ENCODE measurements at regions not wholly inside any gene's neighbourhood (a gene's known extent, or its start where the extent isn't known, plus 50 kb on each side); places are given as distances from the start of the nearest gene placed in this dataset.

DNA sequence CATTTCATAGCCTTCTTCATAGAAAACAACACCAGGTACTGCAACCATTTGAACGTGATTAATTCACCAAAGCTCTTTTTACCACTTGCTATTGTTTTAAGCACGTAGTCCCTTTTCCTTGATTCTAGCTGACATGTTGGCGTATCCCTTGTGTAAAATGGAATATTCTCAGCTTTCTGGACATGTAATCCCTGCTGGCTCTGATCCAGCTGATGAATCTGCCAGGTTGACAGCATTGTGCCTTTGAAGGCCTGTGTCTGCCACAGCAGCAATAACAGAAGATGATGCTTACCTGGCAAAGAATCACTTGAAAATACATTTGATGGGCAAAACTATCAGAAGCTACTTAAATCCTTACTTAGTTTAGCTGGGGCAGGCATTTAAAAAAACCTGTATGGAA is 81.0 kb upstream of the CCDC150 start:
- FAIRE-seq (no peak), DNase-seq (ENCODE audit: low read depth) (no peak)
- Histone ChIP-seq H3K36me3 (ENCODE audit: control insufficient read depth, insufficient read depth, low read length) (no peaks in the 10 kb centered on the region), H3K27me3 (ENCODE audit: control insufficient read depth, insufficient read depth, low read length) (no peaks in the 10 kb centered on the region), H3K4me3 (ENCODE audit: low read depth, low read length) (no peak overlapping the region)
- TF ChIP-seq, protein P1, sequence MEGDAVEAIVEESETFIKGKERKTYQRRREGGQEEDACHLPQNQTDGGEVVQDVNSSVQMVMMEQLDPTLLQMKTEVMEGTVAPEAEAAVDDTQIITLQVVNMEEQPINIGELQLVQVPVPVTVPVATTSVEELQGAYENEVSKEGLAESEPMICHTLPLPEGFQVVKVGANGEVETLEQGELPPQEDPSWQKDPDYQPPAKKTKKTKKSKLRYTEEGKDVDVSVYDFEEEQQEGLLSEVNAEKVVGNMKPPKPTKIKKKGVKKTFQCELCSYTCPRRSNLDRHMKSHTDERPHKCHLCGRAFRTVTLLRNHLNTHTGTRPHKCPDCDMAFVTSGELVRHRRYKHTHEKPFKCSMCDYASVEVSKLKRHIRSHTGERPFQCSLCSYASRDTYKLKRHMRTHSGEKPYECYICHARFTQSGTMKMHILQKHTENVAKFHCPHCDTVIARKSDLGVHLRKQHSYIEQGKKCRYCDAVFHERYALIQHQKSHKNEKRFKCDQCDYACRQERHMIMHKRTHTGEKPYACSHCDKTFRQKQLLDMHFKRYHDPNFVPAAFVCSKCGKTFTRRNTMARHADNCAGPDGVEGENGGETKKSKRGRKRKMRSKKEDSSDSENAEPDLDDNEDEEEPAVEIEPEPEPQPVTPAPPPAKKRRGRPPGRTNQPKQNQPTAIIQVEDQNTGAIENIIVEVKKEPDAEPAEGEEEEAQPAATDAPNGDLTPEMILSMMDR (IDR thresholded peaks at IDR 0.05; ENCODE audit: insufficient read depth, low read length, severe bottlenecking), result no peak

DNA sequence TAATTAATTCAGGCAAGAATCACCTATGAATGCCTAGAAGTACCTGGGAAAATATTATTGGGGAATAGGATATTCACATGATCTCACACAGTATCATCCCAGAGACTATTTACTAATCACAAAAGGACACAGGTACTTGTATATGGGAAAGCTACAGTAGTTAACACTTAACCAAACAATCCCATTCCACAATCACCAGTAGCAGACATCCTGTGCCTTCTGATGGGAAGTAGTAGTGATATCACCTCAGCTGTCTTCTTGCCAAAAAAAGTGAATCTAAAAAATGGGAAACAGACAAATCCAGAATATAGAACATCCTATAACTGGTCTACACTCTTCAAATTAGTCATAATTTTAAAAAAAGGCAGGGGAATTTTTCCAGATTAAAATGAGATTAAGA is 75.6 kb upstream of the CCDC150 start:
- no peaks in the 10 kb centered on the region for H3K36me3 ChIP-seq (ENCODE audit: control insufficient read depth, insufficient read depth, low read length)
- no peaks in the 10 kb centered on the region for H3K27me3 ChIP-seq (ENCODE audit: control insufficient read depth, insufficient read depth, low read length)
- DNase-seq (ENCODE audit: low read depth) (no peak), FAIRE-seq (no peak)
- TF ChIP-seq, protein P1 (IDR thresholded peaks at IDR 0.05; ENCODE audit: insufficient read depth, low read length, severe bottlenecking), result no peak
- no peak overlapping the region for H3K4me3 ChIP-seq (ENCODE audit: low read depth, low read length)

DNA sequence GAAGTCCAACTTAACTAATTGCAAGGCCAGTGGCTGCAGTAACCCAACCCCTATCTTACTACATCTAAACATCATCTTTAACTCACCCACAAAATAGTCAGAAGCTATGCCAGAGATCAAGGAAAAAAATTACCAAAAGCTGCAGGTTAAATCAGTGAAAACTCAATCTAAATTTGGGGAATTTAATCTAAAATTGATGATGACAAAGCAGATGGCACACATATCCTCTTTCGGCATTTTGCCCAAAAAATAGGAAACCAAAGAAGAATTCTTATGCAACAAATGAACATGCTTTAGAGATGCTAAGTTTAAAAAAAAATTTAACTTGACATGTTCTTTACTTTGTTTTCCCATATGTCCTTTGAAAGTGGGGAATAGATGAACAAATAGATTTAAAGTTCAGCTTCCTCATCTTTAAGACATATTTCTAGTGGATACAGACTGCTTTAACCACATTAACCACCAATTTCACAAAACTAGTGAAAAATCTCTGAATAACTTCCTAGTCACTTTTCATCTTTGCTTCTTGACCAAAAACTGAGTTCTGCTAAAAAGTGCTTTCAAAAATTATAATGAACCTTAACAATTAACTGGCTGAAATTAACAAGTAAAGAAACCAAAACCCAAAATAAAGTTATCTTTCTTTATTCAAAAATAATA is 74.3 kb upstream of the CCDC150 start:
- DNase-seq (ENCODE audit: low read depth) (no peak), FAIRE-seq (no peak)
- H3K4me3 ChIP-seq (ENCODE audit: low read depth, low read length), result no peak overlapping the region
- H3K36me3 ChIP-seq (ENCODE audit: control insufficient read depth, insufficient read depth, low read length), result no peaks in the 10 kb centered on the region
- no peaks in the 10 kb centered on the region for H3K27me3 ChIP-seq (ENCODE audit: control insufficient read depth, insufficient read depth, low read length)
- TF ChIP-seq, protein P1 (IDR thresholded peaks at IDR 0.05; ENCODE audit: insufficient read depth, low read length, severe bottlenecking), result no peak

DNA sequence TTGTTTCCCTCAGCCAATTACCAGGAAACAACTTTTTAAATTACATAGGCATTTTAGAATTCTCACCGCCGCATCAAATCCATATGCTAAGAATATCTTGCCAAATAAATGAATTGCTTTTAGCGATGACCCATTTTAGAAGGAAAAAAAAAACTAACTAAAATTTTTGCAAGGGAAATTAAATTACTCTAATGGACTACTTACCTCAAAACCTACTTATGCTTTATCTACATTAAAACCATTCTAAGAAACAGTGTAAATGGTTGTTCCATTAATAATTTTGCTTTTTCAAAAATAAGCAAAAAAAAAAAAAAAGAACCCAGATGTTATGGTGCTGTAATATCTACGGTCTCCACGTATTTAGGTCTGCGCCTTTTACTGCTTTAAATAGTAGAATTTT is 73.5 kb upstream of the CCDC150 start:
- FAIRE-seq (no peak), DNase-seq (ENCODE audit: low read depth) (no peak)
- TF ChIP-seq, protein P1 (IDR thresholded peaks at IDR 0.05; ENCODE audit: insufficient read depth, low read length, severe bottlenecking), result no peak
- Histone ChIP-seq H3K4me3 (ENCODE audit: low read depth, low read length) (no peak overlapping the region), H3K36me3 (ENCODE audit: control insufficient read depth, insufficient read depth, low read length) (no peaks in the 10 kb centered on the region), H3K27me3 (ENCODE audit: control insufficient read depth, insufficient read depth, low read length) (no peaks in the 10 kb centered on the region)

DNA sequence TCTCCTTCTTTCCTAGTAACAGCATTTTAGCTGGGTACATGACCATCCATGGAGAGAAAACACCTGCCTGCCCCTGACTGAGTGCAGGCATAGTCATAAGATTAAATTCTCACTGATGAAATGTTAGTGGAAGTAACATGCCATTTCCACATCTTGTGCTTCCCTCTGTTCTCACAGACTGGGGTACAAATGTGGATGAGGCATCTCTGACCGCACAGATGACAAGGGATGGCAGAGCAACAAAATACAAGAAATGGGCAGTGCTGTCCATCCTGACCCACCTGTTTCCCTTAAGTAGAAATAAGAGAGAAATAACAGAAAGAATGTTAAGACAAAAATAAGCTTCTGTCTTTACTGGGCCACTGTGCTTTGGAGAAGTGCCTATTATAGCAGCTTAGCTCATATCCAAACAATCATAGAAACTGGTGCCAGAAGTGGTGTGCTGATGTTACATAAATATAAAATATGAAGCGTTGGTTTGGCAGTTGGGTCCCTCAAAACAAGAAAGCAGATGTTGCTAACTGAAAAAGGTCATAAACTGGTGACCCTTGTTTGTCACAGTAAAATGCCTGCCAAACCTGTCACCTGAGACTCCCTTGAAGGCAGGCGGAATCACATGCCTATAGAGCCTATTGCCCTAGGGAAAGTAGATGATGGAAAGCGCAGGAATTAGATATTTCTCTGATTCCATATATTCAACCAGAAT is 72.4 kb upstream of the CCDC150 start:
- FAIRE-seq, result no peak
- TF ChIP-seq, protein P1 (IDR thresholded peaks at IDR 0.05; ENCODE audit: insufficient read depth, low read length, severe bottlenecking), result no peak
- DNase-seq (ENCODE audit: low read depth), result no peak

More for the DNA sequence above, 72.4 kb upstream of the CCDC150 start:
- no peaks in the 10 kb centered on the region for H3K36me3 ChIP-seq (ENCODE audit: control insufficient read depth, insufficient read depth, low read length)
- no peaks in the 10 kb centered on the region for H3K27me3 ChIP-seq (ENCODE audit: control insufficient read depth, insufficient read depth, low read length)
- H3K4me3 ChIP-seq (ENCODE audit: low read depth, low read length), result no peak overlapping the region
